Stimulated activated CD4-positive, alpha-beta T cell treated with anti-CD3 and anti-CD28 coated beads, Interleukin-1b, Interleukin-23, amount 100 ng/mL, for 24 hours (primary cell): ENCODE measurements at regions not wholly inside any gene's neighbourhood (a gene's known extent, or its start where the extent isn't known, plus 50 kb on each side); places are given as distances from the start of the nearest gene placed in this dataset.

Experiments
- DNase-seq, 4 experiments: peaks; one replicate each; pipeline ENCODE4 v3.0.0-alpha.2; 2020; ENCODE audit warnings: low read depth in 4 of 4, low spot score in 1 of 4

DNA sequence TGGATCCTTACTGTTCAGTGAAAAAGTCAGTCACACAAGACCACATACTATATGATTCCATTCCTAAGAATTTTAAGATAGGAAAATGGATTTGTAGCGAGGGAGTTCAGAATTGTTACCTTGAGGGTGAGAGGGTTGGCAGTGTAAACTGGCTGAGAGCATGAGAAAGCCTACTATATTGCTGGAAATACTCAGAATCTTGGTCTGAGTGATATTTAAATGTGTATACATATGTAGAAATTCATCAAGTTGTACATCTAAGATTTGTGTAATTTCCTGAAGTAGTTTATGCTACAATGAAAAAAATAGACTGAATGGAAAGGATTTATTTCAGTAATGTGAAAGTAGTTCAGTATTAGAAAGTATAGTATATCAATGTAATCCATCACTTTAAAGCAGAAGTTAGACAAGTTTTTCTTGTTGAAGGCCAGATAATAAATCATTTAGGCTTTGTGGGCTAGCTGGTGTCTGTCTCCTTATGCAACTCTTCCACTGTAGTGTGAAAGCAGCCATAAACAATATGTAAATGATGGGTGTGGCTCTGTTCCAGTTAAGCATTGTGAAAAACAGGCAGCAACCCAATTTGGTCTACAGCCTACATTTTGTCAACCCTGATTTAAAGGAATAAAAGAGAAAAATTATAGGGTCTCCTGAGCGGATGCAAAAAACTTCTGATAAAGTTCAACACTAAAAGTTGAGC, 127.2 kb upstream of the THY1 start:
- no peak for DNase-seq

DNA sequence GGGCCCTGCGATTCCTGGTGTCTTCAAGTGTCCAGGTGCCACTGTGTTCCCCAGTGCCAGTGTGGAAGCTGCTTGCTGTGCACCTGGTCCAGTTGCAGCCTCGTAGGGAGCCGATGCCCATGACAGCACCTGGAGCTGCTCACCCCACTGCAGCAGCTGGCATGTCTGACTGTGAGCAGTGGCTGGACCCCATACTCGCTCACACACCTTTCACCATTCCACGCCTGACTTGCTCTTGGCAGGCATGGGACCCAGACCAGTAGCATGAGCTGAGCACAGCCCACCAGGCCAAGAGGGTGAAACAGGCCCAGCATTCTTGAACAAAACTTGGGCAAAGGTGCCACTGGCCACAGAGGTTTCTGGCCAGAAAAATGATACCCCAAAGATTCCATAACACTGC, 124.5 kb upstream of the THY1 start:
- no peak for DNase-seq

GRCh38 chr11:119545978-119546915, 123.3 kb upstream of the THY1 start:
- DNase-seq = no peak

DNA sequence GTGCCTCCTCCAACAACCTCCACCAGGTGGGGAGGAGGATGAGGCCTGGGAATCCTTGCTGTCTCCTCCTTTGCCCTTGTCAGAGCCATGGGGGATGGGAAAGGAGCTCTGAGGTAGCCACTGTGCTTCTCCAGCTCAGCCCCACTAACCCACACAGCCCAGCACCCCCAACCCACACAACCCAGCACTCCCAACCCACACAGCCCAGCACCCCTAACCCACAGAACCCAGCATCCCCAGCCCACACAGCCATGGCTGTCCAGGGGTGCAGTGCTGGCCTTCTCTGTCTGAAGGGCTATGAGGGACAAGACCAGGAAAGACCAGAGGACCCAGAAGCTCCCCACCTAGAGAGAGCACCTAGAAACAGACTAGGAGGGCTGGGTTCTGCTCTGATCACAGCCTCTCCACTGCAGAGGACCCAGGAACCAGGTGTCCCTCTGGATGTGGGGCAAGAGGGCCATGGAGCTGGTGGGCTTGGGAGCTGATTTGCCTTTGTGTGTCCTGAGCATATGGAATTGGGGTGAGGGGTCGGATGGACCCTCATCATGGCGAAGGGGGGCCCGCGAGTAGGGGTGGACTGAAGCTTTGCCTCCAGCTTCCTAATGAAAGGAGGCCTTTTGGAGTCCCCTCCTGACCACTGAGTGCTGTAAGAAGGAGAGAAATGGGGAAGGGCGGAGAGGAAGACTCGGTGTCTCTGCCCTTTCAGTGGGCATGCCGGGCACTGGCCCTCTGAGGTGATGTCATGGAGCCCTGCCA, 117.6 kb upstream of the THY1 start:
- DNase-seq = no peak

- DNase-seq = no peak
Measured at GRCh38 chr11:119539583-119539982, 116.6 kb upstream of the THY1 start.

- DNase-seq = no peak
Measured at GRCh38 chr11:119538753-119539152, 115.8 kb upstream of the THY1 start.

DNA sequence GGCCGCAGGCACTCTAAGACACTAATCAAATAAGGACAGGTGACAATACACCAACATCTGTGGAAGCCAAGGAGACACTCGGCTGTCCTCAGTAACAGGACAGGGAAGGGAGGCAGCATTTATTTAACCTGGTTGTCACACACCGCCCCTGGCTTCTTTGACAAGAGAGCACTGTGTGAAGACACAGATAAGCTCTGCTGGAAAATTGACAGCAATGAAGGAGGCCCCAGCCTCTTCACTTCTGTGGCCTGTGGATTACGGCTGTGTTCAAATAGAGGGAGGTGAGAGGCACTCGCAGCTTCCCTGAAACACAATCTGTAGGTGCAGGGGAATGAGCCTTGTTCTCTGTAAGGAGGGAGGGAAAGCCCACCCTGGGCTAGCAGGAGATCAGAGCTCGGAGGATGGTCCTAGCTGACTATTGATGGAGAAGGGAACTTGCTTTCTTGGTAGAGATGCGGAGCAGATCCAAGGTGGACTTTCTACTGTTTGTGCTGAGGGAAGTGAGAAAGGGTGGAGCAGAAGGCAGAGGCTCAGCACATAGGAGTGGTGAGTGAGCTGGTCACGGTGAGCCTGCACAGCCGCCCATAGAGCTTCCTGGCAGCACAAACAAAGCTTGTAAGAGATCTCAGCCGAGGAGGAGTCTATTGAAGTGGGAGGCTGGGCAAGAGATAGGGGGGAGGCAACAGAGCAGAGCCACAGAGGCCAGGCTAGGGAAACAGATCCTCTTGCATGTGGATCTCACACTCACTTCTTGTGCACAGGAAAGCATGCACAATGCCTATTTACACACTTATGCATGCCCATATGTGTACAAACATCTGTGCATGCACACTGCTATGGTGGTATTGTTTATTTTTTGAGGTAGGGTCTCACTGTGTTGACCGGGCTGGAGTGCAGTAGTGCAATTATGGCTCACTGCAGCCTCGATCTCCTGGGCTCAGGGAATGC, 114.6 kb upstream of the THY1 start:
- no peak for DNase-seq

DNA sequence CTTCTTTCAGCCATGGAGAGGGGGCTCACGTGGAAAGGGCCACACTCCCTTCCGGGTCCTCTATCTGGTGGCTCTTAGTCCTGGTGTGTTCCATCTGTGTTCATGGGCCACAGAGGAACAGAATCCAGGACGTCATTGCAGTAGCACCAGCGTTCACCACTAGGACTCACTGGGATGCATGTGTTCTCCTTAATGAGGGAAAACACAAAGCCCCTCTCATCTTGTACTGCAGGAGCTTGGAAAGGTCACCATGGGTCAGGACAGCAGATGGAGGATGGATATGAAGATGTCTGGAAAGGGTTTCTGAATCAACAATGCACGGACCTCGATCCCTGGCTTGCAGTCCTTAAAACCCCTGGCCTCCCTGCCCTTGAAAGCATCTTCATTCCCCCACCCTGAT, 113.8 kb upstream of the THY1 start:
- no peak for DNase-seq

DNA sequence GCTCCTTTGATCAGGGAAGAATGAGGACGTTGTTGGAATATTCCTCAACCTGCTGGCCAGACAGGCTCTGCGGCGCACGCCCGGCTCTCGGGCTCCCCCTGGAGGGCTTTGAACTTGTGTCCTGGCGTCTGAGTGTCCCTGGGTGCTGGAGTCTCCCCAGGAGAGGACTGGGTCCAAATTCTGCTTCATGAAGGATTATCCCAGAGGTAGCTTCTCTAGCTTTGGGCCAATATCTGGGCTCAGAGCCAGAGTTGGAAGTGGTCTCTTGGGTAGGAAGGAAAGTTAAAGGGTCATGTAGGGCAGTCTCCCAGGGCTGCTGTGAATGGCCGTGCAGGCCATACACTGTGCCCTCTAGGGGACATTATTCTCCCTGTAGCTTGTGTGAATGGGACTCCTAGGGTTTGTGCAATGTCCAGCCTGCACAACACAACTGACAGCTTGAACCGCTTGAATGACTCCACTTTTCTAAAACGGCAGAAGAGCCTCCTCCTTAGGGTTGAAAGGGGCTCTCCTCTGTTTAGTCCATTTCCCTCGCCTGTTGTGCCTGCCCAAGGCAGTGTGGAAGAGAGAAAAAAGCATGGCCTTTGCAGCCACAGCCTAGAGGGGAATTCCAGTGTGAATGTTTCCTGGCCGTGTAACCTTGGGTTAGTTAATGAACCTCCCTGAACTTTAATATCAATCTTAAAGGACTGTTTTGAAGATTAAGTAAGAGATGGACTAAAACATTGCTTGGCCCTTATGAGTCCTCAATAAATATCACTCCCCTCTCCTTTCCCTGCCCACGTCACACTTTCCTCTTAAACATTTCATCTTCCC, 111.2 kb upstream of the THY1 start:
- DNase-seq = peak; percentile 34 to 50 (median 38)

- no peak for DNase-seq
Measured at GRCh38 chr11:119533462-119533861, 110.5 kb upstream of the THY1 start.

DNA sequence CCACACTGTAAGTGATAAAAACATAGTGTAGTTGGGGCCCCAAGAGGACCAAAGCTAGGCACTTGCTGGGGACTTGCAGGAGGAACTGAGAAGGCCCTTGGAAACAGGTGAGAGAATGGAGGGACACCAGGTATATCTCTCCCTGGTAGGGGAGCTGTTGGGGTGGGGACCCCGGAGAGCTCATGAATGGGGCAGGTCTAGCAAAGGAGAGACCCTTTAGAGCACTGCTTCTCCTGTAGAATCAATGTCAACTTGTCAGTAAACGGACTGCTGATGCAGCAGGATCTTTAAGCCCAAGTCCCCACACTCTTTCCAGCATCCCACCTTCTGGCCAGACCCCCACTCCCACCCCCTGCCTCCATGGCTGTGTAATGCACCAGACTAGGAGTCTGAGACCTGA, 109.6 kb upstream of the THY1 start:
- no peak for DNase-seq

DNA sequence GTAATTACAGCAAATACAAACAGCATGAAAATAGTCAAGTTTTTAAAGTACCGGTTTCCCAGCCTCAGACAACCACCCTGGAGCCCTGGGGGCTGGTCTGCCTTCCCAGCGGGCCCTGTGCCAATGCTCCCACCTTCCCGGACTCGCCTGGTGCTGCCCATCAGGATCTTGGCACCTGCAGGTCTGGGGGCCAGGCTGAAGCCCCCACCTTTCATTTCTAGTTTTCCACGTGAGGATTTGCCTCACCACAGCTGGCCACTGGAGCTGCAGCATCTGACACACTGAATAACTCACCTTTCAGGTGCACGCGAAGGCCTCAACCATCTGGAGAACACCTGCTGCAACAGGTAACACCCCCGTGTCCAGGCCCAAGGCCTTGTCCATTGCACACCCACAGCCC, 108.7 kb upstream of the THY1 start:
- DNase-seq = no peak

GRCh38 chr11:119531056-119531455, 108.1 kb upstream of the THY1 start:
- DNase-seq = no peak

DNA sequence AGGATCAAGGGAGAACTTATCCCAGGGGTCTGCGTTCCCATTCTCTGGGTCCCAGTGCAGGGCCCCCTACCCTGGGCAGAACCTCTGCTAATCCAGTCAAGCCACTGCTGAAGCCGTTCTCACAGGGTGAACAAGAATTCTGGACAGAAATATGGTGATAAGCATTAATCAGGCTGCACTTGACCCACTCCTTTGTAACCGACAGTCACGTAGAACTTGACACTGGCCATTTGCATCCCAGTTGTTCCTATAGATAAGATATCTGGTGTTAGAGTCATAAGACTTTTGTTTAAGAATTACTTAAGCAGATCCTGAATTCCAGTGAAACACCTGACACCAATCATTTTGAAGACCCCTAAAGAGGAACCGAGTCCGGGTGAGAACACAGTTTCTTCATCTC, 107.5 kb upstream of the THY1 start:
- no peak for DNase-seq

DNA sequence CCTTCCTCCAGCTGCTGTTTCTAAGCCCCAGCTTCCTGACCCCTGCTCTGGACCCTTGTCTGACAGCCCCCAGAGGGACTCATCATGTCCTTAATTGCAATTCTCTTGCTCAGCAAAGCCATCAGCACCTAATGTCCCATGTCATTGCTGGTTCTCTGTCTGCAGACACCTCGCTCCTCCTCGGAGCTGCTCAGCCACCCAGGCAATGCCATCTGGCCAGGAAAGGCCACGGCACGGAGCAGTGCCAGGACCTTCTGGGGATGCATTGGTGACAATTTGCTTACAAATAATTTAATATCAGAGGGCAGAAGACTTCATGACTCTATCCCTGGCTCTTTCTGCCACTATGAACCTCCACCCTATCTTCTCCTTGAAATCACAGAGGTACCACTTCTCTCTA, 107.0 kb upstream of the THY1 start:
- DNase-seq = no peak

- no peak for DNase-seq
Measured at GRCh38 chr11:119529063-119529845, 106.3 kb upstream of the THY1 start.

DNA sequence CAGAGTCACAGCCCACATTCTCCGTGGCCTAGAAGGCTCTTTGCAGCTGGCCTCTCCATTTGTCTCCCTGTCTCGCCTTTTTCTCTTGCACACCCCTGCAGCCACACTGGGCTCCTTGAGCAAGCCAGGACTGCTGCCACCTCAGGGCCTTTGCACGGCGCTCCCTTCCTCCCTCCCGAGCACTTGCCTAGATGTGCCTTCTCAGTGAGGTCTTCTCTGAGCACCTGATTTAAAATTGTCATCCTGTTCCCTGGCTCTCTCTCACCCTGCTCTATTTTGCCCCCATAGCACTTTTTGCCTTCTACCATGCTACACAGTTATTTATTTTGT, 102.9 kb upstream of the THY1 start:
- no peak for DNase-seq

GRCh38 chr11:119525180-119525866, 102.4 kb upstream of the THY1 start:
- no peak for DNase-seq
